Testis (tissue), 2 donors: ENCODE measurements at regions not wholly inside any gene's neighbourhood (a gene's known extent, or its start where the extent isn't known, plus 50 kb on each side); places are given as distances from the start of the nearest gene placed in this dataset.

Experiments used
- POLR2A ChIP-seq: fragments of 450-650 bp; IDR thresholded peaks from one replicate; pipeline ENCODE4 v1.6.1; 2017; ENCODE audit warnings: antibody characterized with exemption, mild to moderate bottlenecking, moderate library complexity
- TF ChIP-seq, protein P1 (sequence below), 3 experiments: fragments of 450-650 bp in 2 of 3; fragments of 200-600 bp in 1 of 3; sonication (generic) in 1 of 3; IDR thresholded peaks; one replicate each; pipeline ENCODE4 v1.5.1; 2016 to 2019; ENCODE audit warnings: antibody characterized with exemption in 3 of 3, mild to moderate bottlenecking in 2 of 3, moderate library complexity in 1 of 3

DNA sequence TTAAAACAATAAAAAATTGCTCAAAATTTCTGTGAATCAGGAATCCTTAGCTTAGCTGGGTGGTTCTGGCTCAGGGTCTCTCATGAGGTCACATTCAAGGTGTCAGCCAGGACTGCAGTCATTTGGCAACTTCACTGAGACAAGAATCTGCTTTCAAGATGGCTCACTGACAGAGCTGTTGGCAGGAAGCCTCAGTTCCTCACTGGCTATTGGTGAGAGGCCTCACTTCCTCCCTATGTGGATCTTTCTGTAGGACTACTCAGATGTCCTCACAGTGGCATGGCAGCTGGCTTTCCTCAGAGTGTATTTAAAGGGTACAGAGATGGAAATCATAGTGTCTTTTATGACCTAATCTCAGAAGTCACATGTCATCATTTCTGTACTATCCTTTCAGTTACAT is 785.7 kb downstream of the ADGRL2 start:
- TF ChIP-seq, protein P1, sequence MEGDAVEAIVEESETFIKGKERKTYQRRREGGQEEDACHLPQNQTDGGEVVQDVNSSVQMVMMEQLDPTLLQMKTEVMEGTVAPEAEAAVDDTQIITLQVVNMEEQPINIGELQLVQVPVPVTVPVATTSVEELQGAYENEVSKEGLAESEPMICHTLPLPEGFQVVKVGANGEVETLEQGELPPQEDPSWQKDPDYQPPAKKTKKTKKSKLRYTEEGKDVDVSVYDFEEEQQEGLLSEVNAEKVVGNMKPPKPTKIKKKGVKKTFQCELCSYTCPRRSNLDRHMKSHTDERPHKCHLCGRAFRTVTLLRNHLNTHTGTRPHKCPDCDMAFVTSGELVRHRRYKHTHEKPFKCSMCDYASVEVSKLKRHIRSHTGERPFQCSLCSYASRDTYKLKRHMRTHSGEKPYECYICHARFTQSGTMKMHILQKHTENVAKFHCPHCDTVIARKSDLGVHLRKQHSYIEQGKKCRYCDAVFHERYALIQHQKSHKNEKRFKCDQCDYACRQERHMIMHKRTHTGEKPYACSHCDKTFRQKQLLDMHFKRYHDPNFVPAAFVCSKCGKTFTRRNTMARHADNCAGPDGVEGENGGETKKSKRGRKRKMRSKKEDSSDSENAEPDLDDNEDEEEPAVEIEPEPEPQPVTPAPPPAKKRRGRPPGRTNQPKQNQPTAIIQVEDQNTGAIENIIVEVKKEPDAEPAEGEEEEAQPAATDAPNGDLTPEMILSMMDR (IDR thresholded peaks at IDR 0.05) = no peak
- TF ChIP-seq POLR2A = no peak
